Spinal cord (tissue), 9 donors: ENCODE measurements at regions not wholly inside any gene's neighbourhood (a gene's known extent, or its start where the extent isn't known, plus 50 kb on each side); places are given as distances from the start of the nearest gene placed in this dataset.
"Not testable (repeated sequence)": the region's sequence is repeated elsewhere in the genome, so short reads cannot be mapped to it uniquely, and the experiment has no call there.

Experiments used
- DNase-seq, 6 donors: peaks; one replicate each; pipeline versions ENCODE4 v3.0.0 to v3.0.0-alpha.2; 2013 to 2015; ENCODE audit warnings: low spot score in 6 of 6, low read depth in 4 of 6
- H3K27ac ChIP-seq: one replicate; pipeline ENCODE4 v1.5.1; 2013; ENCODE audit warnings: low read depth, low read length, control low read depth
- H3K27me3 ChIP-seq: one replicate; pipeline ENCODE4 v1.6.1; 2013; ENCODE audit warnings: low read length; ENCODE audit not compliant: control insufficient read depth, insufficient read depth
- H3K36me3 ChIP-seq: one replicate; pipeline ENCODE4 v1.6.1; 2013; ENCODE audit warnings: low read length; ENCODE audit not compliant: control insufficient read depth, insufficient read depth
- H3K4me1 ChIP-seq: one replicate; pipeline ENCODE4 v1.6.1; 2013; ENCODE audit warnings: low read length; ENCODE audit not compliant: control insufficient read depth, insufficient read depth
- H3K4me3 ChIP-seq: one replicate; pipeline ENCODE4 v1.5.1; 2013; ENCODE audit warnings: low read depth, low read length, control low read depth
- H3K9me3 ChIP-seq: one replicate; pipeline ENCODE4 v1.6.1; 2013; ENCODE audit warnings: low read length; ENCODE audit not compliant: control insufficient read depth, insufficient read depth
- WGBS: methylation state at CpG from one replicate; pipeline ENCODE4 v1.1.5; 2013; ENCODE audit warnings: missing lambda C conversion rate; ENCODE audit not compliant: insufficient coverage; 5-methylcytosine and 5-hydroxymethylcytosine counted together
- donor health status: healthy.

- no peaks in the 10 kb centered on the region for H3K9me3 ChIP-seq
- no peaks in the 10 kb centered on the region for H3K36me3 ChIP-seq
- H3K4me1 ChIP-seq, result no peaks in the 10 kb centered on the region
- no peak overlapping the region for H3K27ac ChIP-seq
- H3K4me3 ChIP-seq, result no peak overlapping the region
- DNase-seq, result no peak
- H3K27me3 ChIP-seq, result no peaks in the 10 kb centered on the region
These were observed 79.4 kb upstream of the NREP start for GRCh38 chr5:111836426-111836825.

- peaks cover 2% of the 10 kb centered on the region for H3K9me3 ChIP-seq
- no peak overlapping the region for H3K4me3 ChIP-seq
- H3K27me3 ChIP-seq, result no peaks in the 10 kb centered on the region
- WGBS, result no CpG with 5 or more reads among the region's 2 CpGs
- no peaks in the 10 kb centered on the region for H3K36me3 ChIP-seq
- no peak overlapping the region for H3K27ac ChIP-seq
- no peaks in the 10 kb centered on the region for H3K4me1 ChIP-seq
- DNase-seq, result no peak
These were observed 78.1 kb upstream of the NREP start for GRCh38 chr5:111834926-111835599.

DNA sequence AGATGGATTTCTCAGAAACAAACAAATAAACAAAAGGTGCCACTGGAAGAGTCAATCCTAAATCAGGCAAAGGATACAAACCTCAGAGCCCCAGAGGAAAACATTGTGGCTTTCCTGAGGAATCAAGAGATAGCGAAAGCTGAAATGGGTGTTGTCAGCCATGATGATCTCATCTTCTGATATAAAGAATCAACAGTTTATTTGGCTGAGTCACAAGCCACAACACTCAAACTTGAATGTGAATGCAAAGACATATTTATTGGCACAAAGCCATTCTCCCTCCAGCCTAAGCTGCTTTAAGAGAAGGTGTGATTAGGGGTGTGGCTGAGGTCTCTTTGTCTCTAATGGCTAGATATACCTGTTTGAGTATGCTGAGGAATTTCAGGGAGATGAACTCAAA, 73.3 kb upstream of the NREP start:
- no peak overlapping the region for H3K27ac ChIP-seq
- no CpG with 5 or more reads among the region's 1 CpG for WGBS
- no peak for DNase-seq

DNA sequence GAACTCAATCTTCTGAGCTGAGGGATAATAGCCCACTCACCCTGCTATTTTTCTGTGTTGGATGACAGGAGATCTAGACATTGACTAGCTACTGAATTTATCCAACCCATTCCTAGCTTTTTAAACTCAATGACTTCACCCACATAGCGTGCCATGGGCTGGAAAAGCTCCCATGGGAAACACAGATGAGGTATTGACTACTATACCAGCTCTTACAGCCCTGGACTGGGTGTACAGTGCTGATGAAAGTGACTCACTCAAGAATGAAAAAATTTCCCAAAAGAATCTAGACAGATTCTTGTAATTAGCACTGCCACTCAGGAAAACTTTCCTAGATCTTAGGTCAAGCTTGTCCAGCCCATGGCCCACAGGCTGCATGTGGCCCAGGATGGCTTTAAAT, 72.7 kb upstream of the NREP start:
- no CpG with 5 or more reads among the region's 1 CpG for WGBS
- H3K9me3 ChIP-seq, result peaks cover 2% of the 10 kb centered on the region
- no peaks in the 10 kb centered on the region for H3K27me3 ChIP-seq
- no peaks in the 10 kb centered on the region for H3K36me3 ChIP-seq
- no peak overlapping the region for H3K27ac ChIP-seq
- no peak for DNase-seq
- no peak overlapping the region for H3K4me3 ChIP-seq
- H3K4me1 ChIP-seq, result no peaks in the 10 kb centered on the region

More for the DNA sequence above, 73.3 kb upstream of the NREP start:
- Histone ChIP-seq H3K27me3 (no peaks in the 10 kb centered on the region), H3K4me1 (no peaks in the 10 kb centered on the region), H3K36me3 (no peaks in the 10 kb centered on the region), H3K9me3 (peaks cover 2% of the 10 kb centered on the region), H3K4me3 (no peak overlapping the region)

DNA sequence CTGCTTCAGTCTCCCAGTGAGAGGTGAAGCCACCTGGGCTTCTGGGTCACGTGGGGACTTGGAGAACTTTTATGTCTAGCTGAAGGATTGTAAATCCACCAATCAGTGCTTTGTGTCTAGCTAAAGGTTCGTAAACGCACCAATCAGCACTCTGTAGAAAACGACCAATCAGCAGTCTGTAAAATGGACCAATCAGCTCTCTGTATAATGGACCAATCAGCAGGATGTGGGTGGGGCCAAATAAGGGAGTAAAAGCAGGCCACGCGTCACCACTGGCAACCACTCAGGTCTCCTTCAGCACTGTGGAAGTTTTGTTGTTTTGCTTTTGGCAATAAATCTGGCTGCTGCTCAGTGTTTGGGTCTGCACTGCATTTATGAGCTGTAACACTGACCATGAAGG, 69.1 kb upstream of the NREP start:
- Histone ChIP-seq H3K36me3 (no peaks in the 10 kb centered on the region), H3K4me1 (no peaks in the 10 kb centered on the region), H3K9me3 (peaks cover 2% of the 10 kb centered on the region), H3K27ac (no peak overlapping the region), H3K27me3 (no peaks in the 10 kb centered on the region), H3K4me3 (no peak overlapping the region)
- 100% methylated on average over 3 of the region's 6 CpGs for WGBS
- no peak for DNase-seq

- H3K27ac ChIP-seq, result no peak overlapping the region
- no peaks in the 10 kb centered on the region for H3K9me3 ChIP-seq
- no CpG with 5 or more reads among the region's 5 CpGs for WGBS
- no peaks in the 10 kb centered on the region for H3K36me3 ChIP-seq
- DNase-seq, result peak in 2 of 6 donors; percentile 14 to 20
- no peak overlapping the region for H3K4me3 ChIP-seq
- no peaks in the 10 kb centered on the region for H3K27me3 ChIP-seq
- H3K4me1 ChIP-seq, result no peaks in the 10 kb centered on the region
These were observed 63.1 kb upstream of the NREP start for GRCh38 chr5:111820072-111820471.

DNA sequence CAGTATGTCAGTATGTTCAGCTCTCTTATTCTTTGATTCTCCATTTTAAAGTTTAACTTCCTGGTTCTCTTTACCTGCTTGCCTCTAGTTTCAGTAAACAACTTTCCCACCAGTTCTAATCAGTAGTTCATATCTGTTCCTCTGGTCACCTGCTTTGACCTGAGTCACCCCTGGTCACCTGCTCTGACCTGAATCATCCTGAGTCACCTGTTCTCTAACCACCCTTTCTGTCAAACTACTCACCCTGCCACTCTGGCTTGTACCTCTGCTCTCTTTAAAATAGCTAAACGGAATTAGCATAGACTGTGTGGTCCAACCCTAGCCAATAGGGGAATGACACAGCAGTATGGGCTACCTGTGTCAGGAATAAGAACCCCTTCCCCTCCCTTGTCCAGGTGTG, 62.0 kb upstream of the NREP start:
- DNase-seq, H3K36me3 ChIP-seq, H3K4me1 ChIP-seq, H3K4me3 ChIP-seq, H3K27me3 ChIP-seq, H3K27ac ChIP-seq, H3K9me3 ChIP-seq: not testable (repeated sequence)
- 100% methylated on average over 1 of the region's 1 CpG for WGBS

- no peak for DNase-seq
- Histone ChIP-seq H3K9me3 (no peaks in the 10 kb centered on the region), H3K36me3 (no peaks in the 10 kb centered on the region), H3K4me1 (no peaks in the 10 kb centered on the region), H3K27me3 (no peaks in the 10 kb centered on the region), H3K4me3 (no peak overlapping the region), H3K27ac (no peak overlapping the region)
These were observed 56.5 kb upstream of the NREP start for GRCh38 chr5:111813537-111813936.

DNA sequence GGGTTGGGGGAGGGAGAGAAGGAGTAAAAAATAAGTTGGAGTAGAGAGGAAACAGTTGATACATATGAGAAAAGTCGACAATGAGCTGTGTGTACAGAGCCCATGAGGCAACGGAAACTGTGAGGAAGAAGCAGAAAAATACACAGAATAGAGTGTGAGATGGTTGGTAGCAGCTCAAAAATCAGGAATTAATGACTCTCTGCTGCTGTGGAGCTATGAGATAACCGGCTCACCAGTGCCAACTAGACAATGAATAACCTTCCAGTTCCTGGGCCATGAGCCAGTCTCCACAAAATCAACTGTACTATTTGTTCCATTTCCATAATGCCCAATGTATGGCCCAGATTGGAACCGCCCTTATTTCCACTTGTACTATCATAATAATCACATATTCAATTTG, 53.1 kb upstream of the NREP start:
- peak in 1 of 6 donors; percentile 1 for DNase-seq
- Histone ChIP-seq H3K4me1 (no peaks in the 10 kb centered on the region), H3K36me3 (no peaks in the 10 kb centered on the region), H3K4me3 (no peak overlapping the region), H3K27me3 (no peaks in the 10 kb centered on the region), H3K9me3 (no peaks in the 10 kb centered on the region), H3K27ac (no peak overlapping the region)
- WGBS, result 74% methylated on average over 3 of the region's 4 CpGs
